ENCODE measurements at regions not wholly inside any gene's neighbourhood (a gene's known extent, or its start where the extent isn't known, plus 50 kb on each side); places are given as distances from the start of the nearest gene placed in this dataset.

GRCh38 chr11:15599376-15599775, 484.7 kb downstream of the INSC start:
- no peak overlapping the region for H3K4me2 ChIP-seq (ENCODE audit: insufficient read depth, insufficient read length, low read length)
- no peak overlapping the region for H3K56ac ChIP-seq (ENCODE audit: insufficient read length, low read depth, low read length)
- Mint-ChIP-seq H3K27me3 (ENCODE audit: low read depth) (no peaks in the 10 kb centered on the region), H3K4me3 (no peak overlapping the region), H3K4me1 (peaks cover 8 to 17% of the 10 kb centered on the region in 2 experiments), H3K9me3 (peaks cover 0 to 4% of the 10 kb centered on the region in 2 experiments; a peak in 1 of 5 replicates), H3K36me3 (ENCODE audit: insufficient read depth in 1 of 3, low read depth in 3 of 3) (peaks cover 0 to 4% (median 4%) of the 10 kb centered on the region in 3 experiments; a peak in 4 of 7 replicates), H3K27ac (no peak overlapping the region)
- DNase-seq = no peak
- H2BK120ac ChIP-seq (ENCODE audit: low read depth, low read length, poor library complexity, severe bottlenecking) = no peak overlapping the region
- no peaks in the 10 kb centered on the region for H3K23me2 ChIP-seq (ENCODE audit: insufficient read length, low read depth, low read length, poor library complexity, severe bottlenecking)
- no peaks in the 10 kb centered on the region for H3K27me3 ChIP-seq (ENCODE audit: insufficient read depth, low read length)
- no peak overlapping the region for H2AK5ac ChIP-seq (ENCODE audit: insufficient read length, low read length)
- H2BK15ac ChIP-seq (ENCODE audit: low read depth, low read length) = no peak overlapping the region
- peaks cover 3% of the 10 kb centered on the region; the same call in 1 of the 2 replicates for H3K4me1 ChIP-seq (ENCODE audit: insufficient read depth, low read length)
- WGBS (ENCODE audit: extremely low coverage, insufficient read length, low lambda C conversion rate) = no CpG with 5 or more reads among the region's 3 CpGs
- no peak overlapping the region for H3K23ac ChIP-seq (ENCODE audit: insufficient read length, low read depth, low read length)
- no peak overlapping the region for H2BK20ac ChIP-seq (ENCODE audit: low read depth, low read length, poor library complexity, severe bottlenecking)
- no peak overlapping the region for H3K14ac ChIP-seq (ENCODE audit: insufficient read depth, low read length)
- H4K5ac ChIP-seq (ENCODE audit: insufficient read length, low read depth, low read length) = no peak overlapping the region
- no peak overlapping the region for H2BK12ac ChIP-seq (ENCODE audit: insufficient read length, low read depth, low read length)
- H4K20me1 ChIP-seq (ENCODE audit: control insufficient read depth, insufficient read depth, insufficient read length) = no peaks in the 10 kb centered on the region
- no peak overlapping the region for H3K9ac ChIP-seq (ENCODE audit: extremely low read depth, insufficient read length, low read length)
- H3K9me3 ChIP-seq (ENCODE audit: control insufficient read depth, low read depth, low read length) = no peaks in the 10 kb centered on the region
- no peak for TF ChIP-seq CTCF (conservative IDR thresholded peaks at IDR 0.05)
- H4K91ac ChIP-seq (ENCODE audit: insufficient read length, low read depth, low read length) = no peak overlapping the region
- H3K4ac ChIP-seq (ENCODE audit: low read depth, low read length) = no peak overlapping the region
- no peaks in the 10 kb centered on the region for H3K79me2 ChIP-seq (ENCODE audit: insufficient read depth, low read length)
- no peak overlapping the region for H3K27ac ChIP-seq (ENCODE audit: insufficient read length, low read depth, low read length)
- H3K18ac ChIP-seq (ENCODE audit: insufficient read length, low read depth, low read length) = no peak overlapping the region
- no peak overlapping the region for H4K8ac ChIP-seq (replicated peaks; ENCODE audit: insufficient read length, low read depth, low read length)
- H2BK5ac ChIP-seq (ENCODE audit: insufficient read length, low read length) = no peak overlapping the region
- H3K79me1 ChIP-seq (ENCODE audit: insufficient read depth, low read depth, low read length, poor library complexity, severe bottlenecking) = no peaks in the 10 kb centered on the region
- H2AFZ ChIP-seq (ENCODE audit: low read length) = no peak overlapping the region
- no peak overlapping the region for H3T11ph ChIP-seq (ENCODE audit: low read length)

Measured in H9 (cell line).